ENCODE measurements at regions not wholly inside any gene's neighbourhood (a gene's known extent, or its start where the extent isn't known, plus 50 kb on each side); places are given as distances from the start of the nearest gene placed in this dataset.

DNA sequence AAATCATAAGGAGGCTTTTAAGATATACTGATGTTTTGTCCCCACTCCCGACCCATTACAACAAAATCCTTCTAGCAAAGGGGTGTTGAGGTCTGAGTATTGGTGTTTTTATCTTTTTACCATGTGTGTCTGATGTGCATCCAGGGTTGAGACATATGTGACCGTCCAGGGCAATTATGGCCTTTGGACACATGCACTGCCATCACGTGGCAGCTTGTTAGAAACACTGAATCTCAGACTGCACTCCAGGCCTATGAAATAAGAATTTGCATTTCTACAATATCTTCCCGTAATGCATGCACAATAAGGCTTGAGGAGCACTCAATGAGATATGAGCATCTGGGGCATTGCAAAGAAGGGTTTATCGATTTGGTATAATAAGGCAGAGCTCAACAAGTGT lies 235.1 kb upstream of the ZNF804A start:
- no peak for TF ChIP-seq POLR2AphosphoS5 (IDR thresholded peaks at IDR 0.05; ENCODE audit: borderline replicate concordance, low read depth, low read length)
- TF ChIP-seq EZH2 (IDR thresholded peaks at IDR 0.05) = no peak
- no peak for TF ChIP-seq FOXP2 (optimal IDR thresholded peaks at IDR 0.05; ENCODE audit: control extremely low read depth, extremely low read length, insufficient read depth)
